Neural progenitor cell (in vitro differentiated cells): ENCODE measurements at regions not wholly inside any gene's neighbourhood (a gene's known extent, or its start where the extent isn't known, plus 50 kb on each side); places are given as distances from the start of the nearest gene placed in this dataset.

ENCODE experiments used
- DNase-seq: peaks from one replicate; pipeline ENCODE4 v3.0.0-alpha.2; 2016; ENCODE audit warnings: low spot score
- H2AFZ ChIP-seq: fragments of 200-600 bp; sonication (generic); replicated peaks from 2 replicates; pipeline ENCODE4 v1.6.1; 2016; ENCODE audit warnings: antibody characterized with exemption
- H3F3A ChIP-seq: fragments of 200-600 bp; sonication (generic); 2 replicates; pipeline ENCODE4 v1.6.1; 2016; ENCODE audit warnings: antibody characterized with exemption, low read depth
- H3K27ac ChIP-seq: fragments of 200-600 bp; sonication (generic); 2 replicates; pipeline ENCODE4 v1.5.1; 2016; ENCODE audit warnings: mild to moderate bottlenecking
- H3K27me3 ChIP-seq: fragments of 200-600 bp; sonication (generic); 2 replicates; pipeline ENCODE4 v1.6.1; 2016; ENCODE audit warnings: mild to moderate bottlenecking, moderate library complexity
- H3K36me3 ChIP-seq: fragments of 200-600 bp; sonication (generic); 2 replicates; pipeline ENCODE4 v1.5.1; 2016
- H3K4me1 ChIP-seq: fragments of 200-600 bp; sonication (generic); 2 replicates; pipeline ENCODE4 v1.6.1; 2016; ENCODE audit warnings: mixed run types
- H3K4me2 ChIP-seq: fragments of 200-600 bp; sonication (generic); 2 replicates; pipeline ENCODE4 v1.6.1; 2016
- H3K4me3 ChIP-seq: fragments of 200-600 bp; sonication (generic); 2 replicates; pipeline ENCODE4 v1.5.1; 2016
- H3K79me2 ChIP-seq: fragments of 200-600 bp; sonication (generic); 2 replicates; pipeline ENCODE4 v1.6.1; 2016; ENCODE audit warnings: low read depth
- H3K9ac ChIP-seq: fragments of 200-600 bp; sonication (generic); 2 replicates; pipeline ENCODE4 v1.6.1; 2016
- H3K9me3 ChIP-seq: fragments of 200-600 bp; sonication (generic); 2 replicates; pipeline ENCODE4 v1.5.1; 2016; ENCODE audit warnings: low read depth
- H4K20me1 ChIP-seq: fragments of 200-600 bp; sonication (generic); 2 replicates; pipeline ENCODE4 v1.6.1; 2016; ENCODE audit warnings: low read depth
- H3K27ac Mint-ChIP-seq: 3 replicates; pipeline ENCODE4 v1.8.0; 2021; ENCODE audit warnings: mixed read lengths
- H3K27me3 Mint-ChIP-seq: 2 replicates; pipeline ENCODE4 v1.8.0; 2022; ENCODE audit warnings: low read depth, mild to moderate bottlenecking, inconsistent platforms, moderate library complexity, mixed read lengths; ENCODE audit not compliant: insufficient read depth
- H3K36me3 Mint-ChIP-seq: 3 replicates; pipeline ENCODE4 v1.8.0; 2021; ENCODE audit warnings: mixed read lengths
- H3K4me1 Mint-ChIP-seq: 3 replicates; pipeline ENCODE4 v1.8.0; 2021; ENCODE audit warnings: mixed read lengths
- H3K4me3 Mint-ChIP-seq: 3 replicates; pipeline ENCODE4 v1.8.0; 2021; ENCODE audit warnings: mild to moderate bottlenecking, moderate library complexity, mixed read lengths
- H3K9me3 Mint-ChIP-seq: 3 replicates; pipeline ENCODE4 v1.8.0; 2020; ENCODE audit warnings: mixed read lengths
- EZH2 ChIP-seq: fragments of 200-600 bp; sonication (generic); IDR thresholded peaks from 2 replicates; pipeline ENCODE4 v1.6.1; 2017; ENCODE audit warnings: antibody characterized with exemption, mild to moderate bottlenecking, moderate library complexity
- EZH2phosphoT487 ChIP-seq: fragments of 200-600 bp; sonication (generic); IDR thresholded peaks from 2 replicates; pipeline ENCODE4 v1.6.1; 2017; ENCODE audit warnings: antibody characterized with exemption
- TF ChIP-seq, protein P1 (sequence below): fragments of 200-600 bp; sonication (generic); IDR thresholded peaks from 2 replicates; pipeline ENCODE4 v1.5.1; 2017; ENCODE audit warnings: antibody characterized with exemption, mild to moderate bottlenecking

DNA sequence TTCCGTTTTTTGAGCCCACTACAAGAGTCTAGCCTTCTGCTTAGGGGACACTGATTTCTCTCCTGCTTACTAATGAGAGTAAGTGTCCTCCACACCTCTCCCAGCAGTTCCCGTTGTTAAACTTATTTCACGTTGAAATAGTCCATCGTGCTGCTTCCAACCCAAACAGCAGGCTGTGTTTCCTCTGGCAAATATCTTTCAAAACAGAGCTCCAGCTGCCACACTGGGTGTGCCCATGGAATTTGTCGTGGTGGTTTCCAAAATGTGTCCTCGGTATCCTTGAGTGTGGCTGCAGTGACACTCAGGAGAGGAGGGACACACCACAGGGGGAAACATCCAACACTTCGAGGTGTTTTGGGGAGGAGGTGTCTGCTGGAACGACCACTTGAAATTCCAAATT lies 176.5 kb upstream of the RALGAPA2 start:
- Mint-ChIP-seq H3K4me3 (no peak overlapping the region), H3K4me1 (peaks cover 20% of the 10 kb centered on the region), H3K9me3 (peaks cover 14% of the 10 kb centered on the region), H3K36me3 (no peaks in the 10 kb centered on the region), H3K27me3 (peaks cover 39% of the 10 kb centered on the region), H3K27ac (peak overlapping the region; percentile 2)
- Histone ChIP-seq H3K4me1 (peaks cover 40% of the 10 kb centered on the region), H3K79me2 (no peaks in the 10 kb centered on the region), H3F3A (peaks cover 29% of the 10 kb centered on the region), H3K4me2 (peak overlapping the region; percentile 45), H3K27me3 (peaks cover 77% of the 10 kb centered on the region), H3K9ac (no peak overlapping the region), H2AFZ (no peak overlapping the region), H4K20me1 (peaks cover 16% of the 10 kb centered on the region), H3K27ac (no peak overlapping the region), H3K4me3 (no peak overlapping the region), H3K36me3 (no peaks in the 10 kb centered on the region), H3K9me3 (no peaks in the 10 kb centered on the region)
- no peak for DNase-seq
- TF ChIP-seq, protein P1, sequence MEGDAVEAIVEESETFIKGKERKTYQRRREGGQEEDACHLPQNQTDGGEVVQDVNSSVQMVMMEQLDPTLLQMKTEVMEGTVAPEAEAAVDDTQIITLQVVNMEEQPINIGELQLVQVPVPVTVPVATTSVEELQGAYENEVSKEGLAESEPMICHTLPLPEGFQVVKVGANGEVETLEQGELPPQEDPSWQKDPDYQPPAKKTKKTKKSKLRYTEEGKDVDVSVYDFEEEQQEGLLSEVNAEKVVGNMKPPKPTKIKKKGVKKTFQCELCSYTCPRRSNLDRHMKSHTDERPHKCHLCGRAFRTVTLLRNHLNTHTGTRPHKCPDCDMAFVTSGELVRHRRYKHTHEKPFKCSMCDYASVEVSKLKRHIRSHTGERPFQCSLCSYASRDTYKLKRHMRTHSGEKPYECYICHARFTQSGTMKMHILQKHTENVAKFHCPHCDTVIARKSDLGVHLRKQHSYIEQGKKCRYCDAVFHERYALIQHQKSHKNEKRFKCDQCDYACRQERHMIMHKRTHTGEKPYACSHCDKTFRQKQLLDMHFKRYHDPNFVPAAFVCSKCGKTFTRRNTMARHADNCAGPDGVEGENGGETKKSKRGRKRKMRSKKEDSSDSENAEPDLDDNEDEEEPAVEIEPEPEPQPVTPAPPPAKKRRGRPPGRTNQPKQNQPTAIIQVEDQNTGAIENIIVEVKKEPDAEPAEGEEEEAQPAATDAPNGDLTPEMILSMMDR = no peak
- TF ChIP-seq EZH2 (no peak), EZH2phosphoT487 (no peak)

DNA sequence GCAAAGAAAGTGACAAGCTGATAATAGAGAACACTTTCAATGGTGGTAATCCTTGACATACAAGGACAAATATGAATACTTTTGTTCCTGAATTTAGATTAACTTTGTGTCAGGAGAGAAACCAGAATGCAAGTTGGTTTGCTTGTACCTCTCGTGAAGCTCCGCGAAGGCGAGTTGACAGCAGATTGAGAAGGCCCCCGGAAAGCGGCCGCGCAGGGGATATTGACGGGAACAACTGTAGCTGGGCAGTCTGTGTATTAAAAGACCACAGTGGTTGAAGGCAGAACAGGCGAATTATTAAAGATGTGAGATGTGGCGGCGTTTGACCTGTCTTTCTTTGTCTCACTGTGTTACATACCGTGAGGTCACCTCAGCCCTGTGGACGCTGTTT lies 175.8 kb upstream of the RALGAPA2 start:
- no peaks in the 10 kb centered on the region for H3K9me3 ChIP-seq
- no peak overlapping the region for H2AFZ ChIP-seq
- H3K4me3 ChIP-seq = no peak overlapping the region
- peaks cover 16% of the 10 kb centered on the region for H4K20me1 ChIP-seq
- Mint-ChIP-seq H3K9me3 (peaks cover 16% of the 10 kb centered on the region), H3K27me3 (peaks cover 40% of the 10 kb centered on the region), H3K4me1 (peaks cover 20% of the 10 kb centered on the region), H3K36me3 (no peaks in the 10 kb centered on the region), H3K4me3 (peak overlapping the region; percentile 47), H3K27ac (no peak overlapping the region)
- TF ChIP-seq EZH2phosphoT487 (no peak), EZH2 (peak; percentile 16)
- H3K27me3 ChIP-seq = peaks cover 84% of the 10 kb centered on the region
- no peak overlapping the region for H3K9ac ChIP-seq
- peak; percentile 71 for DNase-seq
- H3K36me3 ChIP-seq = no peaks in the 10 kb centered on the region
- no peaks in the 10 kb centered on the region for H3K79me2 ChIP-seq
- H3K27ac ChIP-seq = peak overlapping the region; percentile 72
- peaks cover 29% of the 10 kb centered on the region for H3F3A ChIP-seq
- peak overlapping the region; percentile 45 for H3K4me2 ChIP-seq
- peaks cover 40% of the 10 kb centered on the region for H3K4me1 ChIP-seq

DNA sequence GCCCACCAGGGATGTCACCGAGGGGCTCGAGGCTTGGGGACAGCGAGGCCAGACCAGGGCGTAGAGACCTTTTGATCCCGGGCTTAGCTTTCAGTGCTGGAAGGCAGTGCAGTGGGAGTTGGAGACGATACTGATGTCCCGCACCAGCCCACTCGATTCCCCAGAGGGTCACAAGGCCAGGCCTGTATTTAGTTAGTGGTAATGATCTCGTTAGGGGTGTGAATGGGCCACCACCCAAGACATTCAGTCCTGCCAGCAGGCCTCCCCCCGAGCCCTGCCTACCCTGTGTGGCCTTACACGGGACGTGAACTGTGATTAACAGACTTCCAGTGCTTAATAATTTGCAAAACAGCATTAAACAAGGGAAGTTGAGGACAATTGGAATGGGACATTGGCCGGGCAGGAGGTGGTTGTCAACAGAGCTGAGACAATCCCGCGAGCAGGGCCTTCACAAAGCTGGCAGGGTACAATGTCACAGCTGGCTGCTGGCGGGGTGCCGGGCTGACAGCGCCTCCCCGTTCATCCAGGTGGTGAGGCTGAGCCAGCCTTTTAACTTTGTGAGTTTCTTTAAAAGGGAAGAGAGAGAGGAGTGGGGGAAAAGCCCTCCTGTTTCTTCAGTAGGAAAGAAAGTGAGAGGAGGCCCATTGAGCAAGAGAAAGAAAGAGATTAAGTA lies 175.3 kb upstream of the RALGAPA2 start:
- peak overlapping the region; percentile 45 for H3K4me2 ChIP-seq
- H3K36me3 ChIP-seq = no peaks in the 10 kb centered on the region
- H3F3A ChIP-seq = peaks cover 29% of the 10 kb centered on the region
- H3K4me3 Mint-ChIP-seq = no peak overlapping the region
- peaks cover 16% of the 10 kb centered on the region for H4K20me1 ChIP-seq
- H3K9me3 Mint-ChIP-seq = peaks cover 16% of the 10 kb centered on the region
- no peaks in the 10 kb centered on the region for H3K79me2 ChIP-seq
- H3K27me3 ChIP-seq = peaks cover 88% of the 10 kb centered on the region
- H3K27ac ChIP-seq = peak overlapping the region; percentile 17
- no peaks in the 10 kb centered on the region for H3K9me3 ChIP-seq
- H3K27ac Mint-ChIP-seq = no peak overlapping the region
- H3K4me1 Mint-ChIP-seq = peaks cover 20% of the 10 kb centered on the region
- no peak overlapping the region for H2AFZ ChIP-seq
- H3K27me3 Mint-ChIP-seq = peaks cover 41% of the 10 kb centered on the region
- H3K4me3 ChIP-seq = no peak overlapping the region
- peaks cover 40% of the 10 kb centered on the region for H3K4me1 ChIP-seq
- no peak overlapping the region for H3K9ac ChIP-seq
- TF ChIP-seq, protein P1 = no peak
- TF ChIP-seq EZH2 = peak; percentile 23
- H3K36me3 Mint-ChIP-seq = no peaks in the 10 kb centered on the region
- peak; percentile 90 for DNase-seq

DNA sequence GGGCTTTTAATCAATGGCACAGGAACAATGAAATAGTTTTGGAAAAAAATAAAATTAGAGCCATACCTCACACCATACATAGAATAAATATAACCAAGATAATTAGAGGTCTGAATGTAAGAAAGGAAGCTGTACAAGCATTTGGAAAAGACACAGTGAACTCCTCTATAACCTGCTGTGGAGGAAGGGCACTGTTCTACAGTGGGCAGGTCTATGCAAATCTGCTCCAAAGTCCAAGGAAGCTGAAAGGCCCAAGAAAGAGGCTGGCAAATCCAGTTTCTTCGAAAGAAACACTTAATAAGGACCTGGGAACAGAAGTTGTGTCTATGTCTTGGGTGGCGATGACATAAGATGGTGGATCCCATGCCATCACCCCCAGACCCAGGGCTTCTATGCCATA lies 169.4 kb upstream of the RALGAPA2 start:
- H3K4me3 Mint-ChIP-seq = no peak overlapping the region
- no peak overlapping the region for H3K27ac Mint-ChIP-seq
- Histone ChIP-seq H3K4me1 (peaks cover 2% of the 10 kb centered on the region), H3K27ac (no peak overlapping the region), H3K27me3 (peaks cover 42% of the 10 kb centered on the region), H3K36me3 (no peaks in the 10 kb centered on the region), H3F3A (peaks cover 3% of the 10 kb centered on the region), H3K4me2 (no peak overlapping the region), H3K4me3 (no peak overlapping the region), H3K79me2 (no peaks in the 10 kb centered on the region), H2AFZ (no peak overlapping the region), H3K9me3 (no peaks in the 10 kb centered on the region), H4K20me1 (peaks cover 2% of the 10 kb centered on the region), H3K9ac (no peak overlapping the region)
- H3K36me3 Mint-ChIP-seq = no peaks in the 10 kb centered on the region
- peaks cover 14% of the 10 kb centered on the region for H3K9me3 Mint-ChIP-seq
- no peak for TF ChIP-seq EZH2phosphoT487
- no peak for TF ChIP-seq EZH2
- TF ChIP-seq, protein P1 = no peak
- no peak for DNase-seq
- H3K4me1 Mint-ChIP-seq = peaks cover 1% of the 10 kb centered on the region
- H3K27me3 Mint-ChIP-seq = peaks cover 42% of the 10 kb centered on the region
